ENCODE measurements at regions not wholly inside any gene's neighbourhood (a gene's known extent, or its start where the extent isn't known, plus 50 kb on each side); places are given as distances from the start of the nearest gene placed in this dataset.

DNA sequence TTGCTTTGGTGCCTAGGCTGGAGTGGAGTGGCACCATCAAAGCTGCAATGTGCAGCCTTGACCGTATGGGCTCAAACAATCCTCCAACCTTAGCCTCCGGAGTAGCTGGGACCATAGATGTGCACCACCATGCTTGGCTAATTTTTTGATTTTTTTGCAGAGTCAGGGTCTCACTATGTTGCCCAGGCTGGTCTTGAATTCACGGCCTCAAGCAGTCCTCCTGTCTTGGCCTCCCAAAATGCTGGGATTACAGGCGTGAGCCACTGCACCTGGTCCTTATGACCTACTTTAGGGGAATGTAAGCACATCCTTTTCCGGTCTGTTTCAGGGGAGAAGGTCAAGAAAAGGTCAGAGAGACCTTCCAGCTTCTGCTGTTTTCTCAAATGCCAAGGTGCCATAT lies 53.4 kb upstream of the SPRED2 start (continued):
- TF ChIP-seq ZBTB48 (tag by site-specific recombination; IDR thresholded peaks at IDR 0.05), result no peak
- TF ChIP-seq SP3 (tag by site-specific recombination; IDR thresholded peaks at IDR 0.05), result no peak
- no peak for TF ChIP-seq ZNF138 (tag by site-specific recombination; IDR thresholded peaks at IDR 0.05; ENCODE audit: borderline replicate concordance)

DNA sequence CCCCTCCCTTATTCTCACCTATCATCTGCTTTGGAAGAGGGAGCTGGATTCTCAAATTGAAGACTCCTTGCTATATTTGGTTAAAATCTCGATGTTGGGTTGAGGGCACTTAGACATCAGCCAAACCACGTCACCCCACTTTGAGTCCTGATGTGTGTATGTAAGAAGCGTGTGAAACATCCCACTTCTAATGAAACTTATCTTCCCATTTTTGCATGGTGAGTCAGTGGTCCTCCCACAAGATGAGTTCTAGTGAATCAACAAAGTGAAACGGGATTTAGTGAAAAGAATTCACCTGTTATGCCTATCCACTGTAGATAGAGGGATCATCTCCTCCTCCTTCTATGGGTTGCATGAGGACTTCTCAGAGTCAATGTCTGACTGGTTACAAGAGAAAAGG lies 51.4 kb upstream of the SPRED2 start:
- Histone ChIP-seq H3K36me3 (ENCODE audit: control insufficient read depth in 2 of 2, insufficient read depth in 1 of 2, low read length in 2 of 2) (no peaks in the 10 kb centered on the region), H3K4me1 (ENCODE audit: control insufficient read depth, insufficient read depth, low read length) (no peaks in the 10 kb centered on the region), H3K9me3 (ENCODE audit: control insufficient read depth, insufficient read depth, low read depth, low read length) (no peaks in the 10 kb centered on the region), H3K27ac (ENCODE audit: extremely low read depth, low read depth, low read length) (no peak overlapping the region), H3K4me3 (ENCODE audit: low read depth, low read length) (no peak overlapping the region)
- ChIA-PET POLR2A (interaction anchor here (0.6 kb wide), 1 partner anchor 69 kb away, joined by 6 read pairs; no protein-coding TSS in a partner anchor), CTCF (interaction anchor here (0.7 kb wide), 1 partner anchor 42 kb away, joined by 7 read pairs; no protein-coding TSS in a partner anchor)
- TF ChIP-seq, protein P1, sequence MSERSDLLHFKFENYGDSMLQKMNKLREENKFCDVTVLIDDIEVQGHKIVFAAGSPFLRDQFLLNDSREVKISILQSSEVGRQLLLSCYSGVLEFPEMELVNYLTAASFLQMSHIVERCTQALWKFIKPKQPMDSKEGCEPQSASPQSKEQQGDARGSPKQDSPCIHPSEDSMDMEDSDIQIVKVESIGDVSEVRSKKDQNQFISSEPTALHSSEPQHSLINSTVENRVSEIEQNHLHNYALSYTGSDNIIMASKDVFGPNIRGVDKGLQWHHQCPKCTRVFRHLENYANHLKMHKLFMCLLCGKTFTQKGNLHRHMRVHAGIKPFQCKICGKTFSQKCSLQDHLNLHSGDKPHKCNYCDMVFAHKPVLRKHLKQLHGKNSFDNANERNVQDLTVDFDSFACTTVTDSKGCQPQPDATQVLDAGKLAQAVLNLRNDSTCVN (tag by site-specific recombination; optimal IDR thresholded peaks at IDR 0.05), result no peak
- no peak for TF ChIP-seq SCRT2 (tag by site-specific recombination; IDR thresholded peaks at IDR 0.05)
- TF ChIP-seq TRIM28 (IDR thresholded peaks at IDR 0.05; ENCODE audit: borderline replicate concordance, low read length), result no peak
- TF ChIP-seq ZNF311 (tag by site-specific recombination; IDR thresholded peaks at IDR 0.05; ENCODE audit: borderline replicate concordance), result no peak
- no peak for TF ChIP-seq ZFP41 (tag by site-specific recombination; IDR thresholded peaks at IDR 0.05; ENCODE audit: borderline replicate concordance)
- TF ChIP-seq, protein P2, sequence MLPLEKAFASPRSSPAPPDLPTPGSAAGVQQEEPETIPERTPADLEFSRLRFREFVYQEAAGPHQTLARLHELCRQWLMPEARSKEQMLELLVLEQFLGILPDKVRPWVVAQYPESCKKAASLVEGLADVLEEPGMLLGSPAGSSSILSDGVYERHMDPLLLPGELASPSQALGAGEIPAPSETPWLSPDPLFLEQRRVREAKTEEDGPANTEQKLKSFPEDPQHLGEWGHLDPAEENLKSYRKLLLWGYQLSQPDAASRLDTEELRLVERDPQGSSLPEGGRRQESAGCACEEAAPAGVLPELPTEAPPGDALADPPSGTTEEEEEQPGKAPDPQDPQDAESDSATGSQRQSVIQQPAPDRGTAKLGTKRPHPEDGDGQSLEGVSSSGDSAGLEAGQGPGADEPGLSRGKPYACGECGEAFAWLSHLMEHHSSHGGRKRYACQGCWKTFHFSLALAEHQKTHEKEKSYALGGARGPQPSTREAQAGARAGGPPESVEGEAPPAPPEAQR (tag by site-specific recombination; IDR thresholded peaks at IDR 0.05), result no peak
- no peak for TF ChIP-seq ZNF548 (tag by site-specific recombination; IDR thresholded peaks at IDR 0.05)

DNA sequence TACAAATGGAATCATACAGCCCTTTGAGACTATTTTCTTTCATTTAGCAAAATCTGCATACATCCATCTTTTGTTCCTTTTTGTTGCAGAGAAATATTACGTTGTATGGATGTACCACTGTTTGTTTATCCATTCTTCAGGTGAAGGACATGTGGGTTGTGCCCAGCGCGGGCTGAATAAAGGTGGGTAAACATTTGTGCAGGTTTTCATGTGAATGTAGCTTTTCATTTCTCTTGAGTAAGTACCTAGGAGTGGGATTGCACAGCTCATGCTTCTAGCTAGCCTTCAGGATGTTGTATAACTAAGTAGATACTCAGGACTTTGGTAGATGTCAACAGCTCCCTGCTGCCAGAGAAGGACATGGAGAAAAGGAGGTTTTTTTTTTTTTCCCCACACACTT lies 50.6 kb upstream of the SPRED2 start:
- Histone ChIP-seq H3K4me1 (ENCODE audit: control insufficient read depth, insufficient read depth, low read length) (no peaks in the 10 kb centered on the region), H3K27ac (ENCODE audit: extremely low read depth, low read depth, low read length) (no peak overlapping the region), H3K36me3 (ENCODE audit: control insufficient read depth in 2 of 2, insufficient read depth in 1 of 2, low read length in 2 of 2) (no peaks in the 10 kb centered on the region), H3K4me3 (ENCODE audit: low read depth, low read length) (no peak overlapping the region), H3K9me3 (ENCODE audit: control insufficient read depth, insufficient read depth, low read depth, low read length) (no peaks in the 10 kb centered on the region)
- POLR2A ChIA-PET, result interaction anchor here (0.6 kb wide), 1 partner anchor 70 kb away, joined by 6 read pairs; no protein-coding TSS in a partner anchor
- CTCF ChIA-PET, result interaction anchor here (0.7 kb wide), 1 partner anchor 43 kb away, joined by 7 read pairs; no protein-coding TSS in a partner anchor
- TF ChIP-seq HOXD13 (CRISPR knock-in tag; IDR thresholded peaks at IDR 0.05; ENCODE audit: borderline replicate concordance) (no peak), ZNF830 (tag by site-specific recombination; IDR thresholded peaks at IDR 0.05; ENCODE audit: low read depth) (no peak), ZNF623 (tag by site-specific recombination; IDR thresholded peaks at IDR 0.05) (no peak), YY1 (tag by site-specific recombination; IDR thresholded peaks at IDR 0.05) (no peak), ZNF658 (tag by site-specific recombination; IDR thresholded peaks at IDR 0.05) (no peak), SCRT1 (tag by site-specific recombination; IDR thresholded peaks at IDR 0.05; ENCODE audit: borderline replicate concordance) (no peak), ZNF677 (tag by site-specific recombination; IDR thresholded peaks at IDR 0.05) (no peak), ZNF624 (tag by site-specific recombination; IDR thresholded peaks at IDR 0.05) (no peak), ZNF16 (tag by site-specific recombination; IDR thresholded peaks at IDR 0.05; ENCODE audit: low read depth) (no peak), ZNF600 (tag by site-specific recombination; IDR thresholded peaks at IDR 0.05) (no peak), ZNF266 (tag by site-specific recombination; IDR thresholded peaks at IDR 0.05; ENCODE audit: low read depth) (no peak)
- TF ChIP-seq, protein P2 (tag by site-specific recombination; IDR thresholded peaks at IDR 0.05), result no peak
- TF ChIP-seq, protein P3, sequence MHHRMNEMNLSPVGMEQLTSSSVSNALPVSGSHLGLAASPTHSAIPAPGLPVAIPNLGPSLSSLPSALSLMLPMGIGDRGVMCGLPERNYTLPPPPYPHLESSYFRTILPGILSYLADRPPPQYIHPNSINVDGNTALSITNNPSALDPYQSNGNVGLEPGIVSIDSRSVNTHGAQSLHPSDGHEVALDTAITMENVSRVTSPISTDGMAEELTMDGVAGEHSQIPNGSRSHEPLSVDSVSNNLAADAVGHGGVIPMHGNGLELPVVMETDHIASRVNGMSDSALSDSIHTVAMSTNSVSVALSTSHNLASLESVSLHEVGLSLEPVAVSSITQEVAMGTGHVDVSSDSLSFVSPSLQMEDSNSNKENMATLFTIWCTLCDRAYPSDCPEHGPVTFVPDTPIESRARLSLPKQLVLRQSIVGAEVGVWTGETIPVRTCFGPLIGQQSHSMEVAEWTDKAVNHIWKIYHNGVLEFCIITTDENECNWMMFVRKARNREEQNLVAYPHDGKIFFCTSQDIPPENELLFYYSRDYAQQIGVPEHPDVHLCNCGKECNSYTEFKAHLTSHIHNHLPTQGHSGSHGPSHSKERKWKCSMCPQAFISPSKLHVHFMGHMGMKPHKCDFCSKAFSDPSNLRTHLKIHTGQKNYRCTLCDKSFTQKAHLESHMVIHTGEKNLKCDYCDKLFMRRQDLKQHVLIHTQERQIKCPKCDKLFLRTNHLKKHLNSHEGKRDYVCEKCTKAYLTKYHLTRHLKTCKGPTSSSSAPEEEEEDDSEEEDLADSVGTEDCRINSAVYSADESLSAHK (tag by site-specific recombination; IDR thresholded peaks at IDR 0.05), result no peak
- TF ChIP-seq, protein P4, sequence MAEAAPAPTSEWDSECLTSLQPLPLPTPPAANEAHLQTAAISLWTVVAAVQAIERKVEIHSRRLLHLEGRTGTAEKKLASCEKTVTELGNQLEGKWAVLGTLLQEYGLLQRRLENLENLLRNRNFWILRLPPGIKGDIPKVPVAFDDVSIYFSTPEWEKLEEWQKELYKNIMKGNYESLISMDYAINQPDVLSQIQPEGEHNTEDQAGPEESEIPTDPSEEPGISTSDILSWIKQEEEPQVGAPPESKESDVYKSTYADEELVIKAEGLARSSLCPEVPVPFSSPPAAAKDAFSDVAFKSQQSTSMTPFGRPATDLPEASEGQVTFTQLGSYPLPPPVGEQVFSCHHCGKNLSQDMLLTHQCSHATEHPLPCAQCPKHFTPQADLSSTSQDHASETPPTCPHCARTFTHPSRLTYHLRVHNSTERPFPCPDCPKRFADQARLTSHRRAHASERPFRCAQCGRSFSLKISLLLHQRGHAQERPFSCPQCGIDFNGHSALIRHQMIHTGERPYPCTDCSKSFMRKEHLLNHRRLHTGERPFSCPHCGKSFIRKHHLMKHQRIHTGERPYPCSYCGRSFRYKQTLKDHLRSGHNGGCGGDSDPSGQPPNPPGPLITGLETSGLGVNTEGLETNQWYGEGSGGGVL (tag by site-specific recombination; IDR thresholded peaks at IDR 0.05), result no peak
- TF ChIP-seq, protein P5, sequence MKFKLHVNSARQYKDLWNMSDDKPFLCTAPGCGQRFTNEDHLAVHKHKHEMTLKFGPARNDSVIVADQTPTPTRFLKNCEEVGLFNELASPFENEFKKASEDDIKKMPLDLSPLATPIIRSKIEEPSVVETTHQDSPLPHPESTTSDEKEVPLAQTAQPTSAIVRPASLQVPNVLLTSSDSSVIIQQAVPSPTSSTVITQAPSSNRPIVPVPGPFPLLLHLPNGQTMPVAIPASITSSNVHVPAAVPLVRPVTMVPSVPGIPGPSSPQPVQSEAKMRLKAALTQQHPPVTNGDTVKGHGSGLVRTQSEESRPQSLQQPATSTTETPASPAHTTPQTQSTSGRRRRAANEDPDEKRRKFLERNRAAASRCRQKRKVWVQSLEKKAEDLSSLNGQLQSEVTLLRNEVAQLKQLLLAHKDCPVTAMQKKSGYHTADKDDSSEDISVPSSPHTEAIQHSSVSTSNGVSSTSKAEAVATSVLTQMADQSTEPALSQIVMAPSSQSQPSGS (tag by site-specific recombination; IDR thresholded peaks at IDR 0.05; ENCODE audit: low read depth), result no peak
